Choroid plexus epithelial cell (primary cell): ENCODE measurements at regions not wholly inside any gene's neighbourhood (a gene's known extent, or its start where the extent isn't known, plus 50 kb on each side); places are given as distances from the start of the nearest gene placed in this dataset.

ENCODE experiments used
- DNase-seq: peaks from one replicate; pipeline ENCODE4 v3.0.0-alpha.2; 2010; ENCODE audit warnings: low read depth
- H3K4me3 ChIP-seq: 2 replicates; pipeline ENCODE4 v1.5.1; 2011; ENCODE audit warnings: low read depth, mild to moderate bottlenecking, control low read depth, low read length, moderate library complexity
- TF ChIP-seq, protein P1 (sequence below): conservative IDR thresholded peaks from 2 replicates; pipeline ENCODE4 v1.5.1; 2011; ENCODE audit warnings: low read depth, mild to moderate bottlenecking, control low read depth, inconsistent platforms, low read length, moderate library complexity

DNA sequence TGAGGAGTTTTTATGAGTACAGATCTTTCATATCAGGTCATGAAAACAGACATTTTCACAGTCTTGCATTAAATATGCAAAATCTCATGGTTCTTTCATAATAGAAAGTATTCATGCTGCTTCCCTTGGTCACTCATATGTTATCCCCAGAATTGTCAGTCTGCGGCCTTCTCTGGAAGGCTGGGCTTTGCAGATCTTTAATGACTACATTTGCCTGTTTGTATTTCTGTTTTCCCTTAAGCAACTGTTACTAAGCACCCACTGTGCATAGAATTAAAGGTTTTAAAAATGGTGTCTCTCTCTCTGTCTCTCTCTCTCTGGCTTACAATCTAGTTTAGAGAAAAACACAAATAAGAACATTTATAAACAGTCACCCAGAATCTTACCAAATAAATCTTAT lies 456.3 kb downstream of the RIT2 start:
- no peak for DNase-seq
- TF ChIP-seq, protein P1, sequence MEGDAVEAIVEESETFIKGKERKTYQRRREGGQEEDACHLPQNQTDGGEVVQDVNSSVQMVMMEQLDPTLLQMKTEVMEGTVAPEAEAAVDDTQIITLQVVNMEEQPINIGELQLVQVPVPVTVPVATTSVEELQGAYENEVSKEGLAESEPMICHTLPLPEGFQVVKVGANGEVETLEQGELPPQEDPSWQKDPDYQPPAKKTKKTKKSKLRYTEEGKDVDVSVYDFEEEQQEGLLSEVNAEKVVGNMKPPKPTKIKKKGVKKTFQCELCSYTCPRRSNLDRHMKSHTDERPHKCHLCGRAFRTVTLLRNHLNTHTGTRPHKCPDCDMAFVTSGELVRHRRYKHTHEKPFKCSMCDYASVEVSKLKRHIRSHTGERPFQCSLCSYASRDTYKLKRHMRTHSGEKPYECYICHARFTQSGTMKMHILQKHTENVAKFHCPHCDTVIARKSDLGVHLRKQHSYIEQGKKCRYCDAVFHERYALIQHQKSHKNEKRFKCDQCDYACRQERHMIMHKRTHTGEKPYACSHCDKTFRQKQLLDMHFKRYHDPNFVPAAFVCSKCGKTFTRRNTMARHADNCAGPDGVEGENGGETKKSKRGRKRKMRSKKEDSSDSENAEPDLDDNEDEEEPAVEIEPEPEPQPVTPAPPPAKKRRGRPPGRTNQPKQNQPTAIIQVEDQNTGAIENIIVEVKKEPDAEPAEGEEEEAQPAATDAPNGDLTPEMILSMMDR = no peak
- no peak overlapping the region for H3K4me3 ChIP-seq

DNA sequence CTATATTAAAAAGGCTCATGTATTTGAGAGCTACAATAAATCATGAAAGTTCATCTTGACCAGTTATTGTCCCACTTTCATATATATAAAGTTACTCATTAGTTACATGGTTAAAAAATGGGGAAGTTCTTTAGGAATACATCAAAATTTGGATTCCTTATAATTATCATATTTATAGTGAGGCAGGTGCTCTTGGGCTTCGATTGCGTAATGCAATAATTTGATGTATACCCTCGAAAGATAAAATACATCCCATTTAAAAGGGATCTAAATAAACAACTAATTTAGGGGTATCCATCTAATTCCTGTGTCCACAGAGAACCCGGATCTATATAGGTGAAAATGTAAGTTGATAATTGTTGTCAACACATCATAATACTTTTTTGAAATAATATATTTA lies 444.6 kb downstream of the RIT2 start:
- TF ChIP-seq, protein P1 = no peak
- DNase-seq = no peak
- H3K4me3 ChIP-seq = no peak overlapping the region

DNA sequence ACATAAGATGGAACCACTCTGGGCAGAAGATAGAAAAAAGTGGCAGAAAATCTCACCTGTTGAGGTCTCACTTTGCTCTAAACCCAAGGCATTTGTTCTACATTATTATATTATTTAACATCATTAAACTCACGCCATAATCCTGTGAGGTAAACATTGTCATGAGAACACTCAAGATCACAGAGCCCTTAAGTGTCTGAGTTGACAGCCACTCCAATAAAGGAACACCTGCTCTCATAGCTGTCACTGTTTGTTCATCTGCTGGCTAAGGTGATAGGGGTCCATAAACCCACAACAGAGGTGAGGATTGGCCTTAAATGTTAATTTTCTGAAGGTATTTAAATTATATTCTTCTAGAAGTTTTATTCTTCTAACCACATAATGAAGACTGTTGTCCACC lies 439.7 kb downstream of the RIT2 start:
- DNase-seq = no peak
- TF ChIP-seq, protein P1 = no peak
- H3K4me3 ChIP-seq = no peak overlapping the region

DNA sequence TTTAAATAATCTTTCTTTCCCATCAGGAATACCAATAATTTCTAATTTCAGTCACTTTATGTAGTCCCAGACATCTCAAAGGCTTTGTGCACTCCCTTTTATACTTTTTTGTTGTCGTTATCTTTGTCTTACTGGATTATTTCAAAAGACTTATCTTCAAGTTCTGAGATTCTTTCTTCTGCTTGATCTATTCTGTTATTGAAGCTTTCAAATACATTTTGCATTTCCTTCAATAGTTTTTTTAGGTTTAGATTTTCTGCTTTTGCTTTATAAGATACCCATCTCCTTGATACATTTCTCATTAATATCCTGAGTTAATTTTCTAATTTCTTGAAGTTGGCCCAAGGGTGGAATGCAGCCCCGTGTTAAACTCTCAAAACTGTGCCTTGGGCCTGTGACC lies 432.4 kb downstream of the RIT2 start:
- H3K4me3 ChIP-seq = no peak overlapping the region
- no peak for DNase-seq
- TF ChIP-seq, protein P1 = no peak

DNA sequence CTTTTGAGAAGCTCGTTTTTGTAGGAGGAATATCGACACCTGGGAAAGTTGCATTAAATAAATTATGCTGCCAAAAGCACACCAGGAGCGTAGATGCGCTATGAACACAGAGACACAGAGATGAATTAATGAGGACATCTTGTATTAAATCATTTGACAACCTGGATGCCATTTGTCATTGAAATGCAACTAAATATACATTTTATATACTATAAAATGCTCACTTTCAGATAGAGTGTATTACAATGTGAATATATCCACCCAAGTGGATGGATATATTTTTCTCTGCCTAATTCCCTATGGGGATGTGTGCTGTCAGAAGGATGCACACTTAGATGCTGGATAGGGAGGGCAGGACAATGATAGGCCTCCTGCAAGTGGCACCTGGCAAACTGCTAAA lies 426.2 kb downstream of the RIT2 start:
- no peak for DNase-seq
- H3K4me3 ChIP-seq = no peak overlapping the region
- TF ChIP-seq, protein P1 = no peak
